DOHH2 (cell line): ENCODE measurements at regions not wholly inside any gene's neighbourhood (a gene's known extent, or its start where the extent isn't known, plus 50 kb on each side); places are given as distances from the start of the nearest gene placed in this dataset.

Experiments
- H3F3A ChIP-seq: fragments of 200-600 bp; sonication (generic), shearing (Covaris generic); 2 replicates; pipeline ENCODE4 v1.6.0; 2016; ENCODE audit warnings: antibody characterized with exemption, mild to moderate bottlenecking; ENCODE audit not compliant: control insufficient read depth, insufficient read depth
- H3K27ac ChIP-seq: fragments of 200-600 bp; sonication (generic); 2 replicates; pipeline ENCODE4 v1.5.1; 2014; ENCODE audit warnings: low read depth, mild to moderate bottlenecking, low read length, moderate library complexity
- H3K27me3 ChIP-seq: fragments of 200-600 bp; sonication (generic); 2 replicates; pipeline ENCODE4 v1.6.1; 2014; ENCODE audit warnings: mild to moderate bottlenecking, low read length, mixed read lengths; ENCODE audit not compliant: control insufficient read depth
- H3K36me3 ChIP-seq: fragments of 200-600 bp; sonication (generic); 2 replicates; pipeline ENCODE4 v1.6.1; 2014; ENCODE audit warnings: mild to moderate bottlenecking, low read length, moderate library complexity, mixed read lengths; ENCODE audit not compliant: control insufficient read depth
- H3K4me1 ChIP-seq: fragments of 200-600 bp; sonication (generic); 2 replicates; pipeline ENCODE4 v1.6.1; 2014; ENCODE audit warnings: mild to moderate bottlenecking, low read length, mixed read lengths; ENCODE audit not compliant: control insufficient read depth
- H3K4me2 ChIP-seq: fragments of 200-600 bp; sonication (generic); 2 replicates; pipeline ENCODE4 v1.6.0; 2014; ENCODE audit warnings: mild to moderate bottlenecking, low read length, moderate library complexity
- H3K4me3 ChIP-seq: fragments of 200-600 bp; sonication (generic); 2 replicates; pipeline ENCODE4 v1.5.1; 2014; ENCODE audit warnings: mild to moderate bottlenecking, low read length, mixed read lengths
- H3K79me2 ChIP-seq: fragments of 200-600 bp; sonication (generic); 2 replicates; pipeline ENCODE4 v1.6.1; 2014; ENCODE audit warnings: mild to moderate bottlenecking, low read length, mixed read lengths; ENCODE audit not compliant: control insufficient read depth
- H3K9me2 ChIP-seq: fragments of 200-600 bp; sonication (generic); replicated peaks from 2 replicates; pipeline ENCODE4 v1.6.1; 2014; ENCODE audit warnings: mild to moderate bottlenecking, low read length, mixed read lengths; ENCODE audit not compliant: control insufficient read depth
- H3K9me3 ChIP-seq: fragments of 200-600 bp; sonication (generic); 2 replicates; pipeline ENCODE4 v1.6.1; 2014; ENCODE audit warnings: antibody characterized with exemption, low read length, mixed read lengths; ENCODE audit not compliant: control insufficient read depth, insufficient read depth
- H4K20me1 ChIP-seq: fragments of 200-600 bp; sonication (generic); 2 replicates; pipeline ENCODE4 v1.6.0; 2014; ENCODE audit warnings: low read depth, mild to moderate bottlenecking, antibody characterized with exemption, low read length, moderate library complexity; ENCODE audit not compliant: control insufficient read depth, insufficient read depth
- EZH2phosphoT487 ChIP-seq: fragments of 200-600 bp; sonication (generic); IDR thresholded peaks from 2 replicates; pipeline ENCODE4 v1.6.1; 2017; ENCODE audit warnings: borderline replicate concordance, mild to moderate bottlenecking, antibody characterized with exemption, low read length, moderate library complexity, mixed read lengths
- TF ChIP-seq, protein P1 (sequence below): fragments of 200-600 bp; sonication (generic); IDR thresholded peaks from one replicate; pipeline ENCODE4 v1.5.1; 2014; ENCODE audit warnings: antibody characterized with exemption, mild to moderate bottlenecking, low read depth, low read length; ENCODE audit not compliant: poor library complexity, severe bottlenecking

DNA sequence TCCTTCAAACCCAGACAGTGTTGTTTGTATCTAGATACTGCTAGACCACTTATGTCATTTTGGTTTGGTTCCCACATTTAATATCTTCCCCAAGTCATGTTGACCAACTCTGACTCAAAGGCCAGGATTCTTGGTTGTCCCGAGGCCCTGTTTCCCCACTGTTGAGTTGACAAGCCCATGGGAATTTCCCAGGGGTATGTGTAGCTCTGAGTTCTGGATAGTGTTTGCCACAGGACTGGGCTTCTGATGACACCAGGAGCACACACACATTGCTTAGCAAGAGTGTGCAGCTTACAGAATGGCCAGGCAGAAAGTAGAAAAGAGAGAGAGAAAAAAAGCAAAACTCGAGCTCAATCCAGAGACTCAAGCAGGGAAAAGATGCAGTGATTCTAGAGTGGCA, 214.4 kb downstream of the NXNL2 start:
- no peak overlapping the region for H3K4me3 ChIP-seq
- no peaks in the 10 kb centered on the region for H4K20me1 ChIP-seq
- H3F3A ChIP-seq: no peaks in the 10 kb centered on the region
- H3K9me3 ChIP-seq: no peaks in the 10 kb centered on the region
- no peaks in the 10 kb centered on the region for H3K27me3 ChIP-seq
- H3K27ac ChIP-seq: no peak overlapping the region
- H3K79me2 ChIP-seq: no peaks in the 10 kb centered on the region
- H3K4me1 ChIP-seq: no peaks in the 10 kb centered on the region
- H3K36me3 ChIP-seq: no peaks in the 10 kb centered on the region
- no peak overlapping the region for H3K4me2 ChIP-seq
- no peaks in the 10 kb centered on the region for H3K9me2 ChIP-seq
- TF ChIP-seq EZH2phosphoT487: no peak
- TF ChIP-seq, protein P1, sequence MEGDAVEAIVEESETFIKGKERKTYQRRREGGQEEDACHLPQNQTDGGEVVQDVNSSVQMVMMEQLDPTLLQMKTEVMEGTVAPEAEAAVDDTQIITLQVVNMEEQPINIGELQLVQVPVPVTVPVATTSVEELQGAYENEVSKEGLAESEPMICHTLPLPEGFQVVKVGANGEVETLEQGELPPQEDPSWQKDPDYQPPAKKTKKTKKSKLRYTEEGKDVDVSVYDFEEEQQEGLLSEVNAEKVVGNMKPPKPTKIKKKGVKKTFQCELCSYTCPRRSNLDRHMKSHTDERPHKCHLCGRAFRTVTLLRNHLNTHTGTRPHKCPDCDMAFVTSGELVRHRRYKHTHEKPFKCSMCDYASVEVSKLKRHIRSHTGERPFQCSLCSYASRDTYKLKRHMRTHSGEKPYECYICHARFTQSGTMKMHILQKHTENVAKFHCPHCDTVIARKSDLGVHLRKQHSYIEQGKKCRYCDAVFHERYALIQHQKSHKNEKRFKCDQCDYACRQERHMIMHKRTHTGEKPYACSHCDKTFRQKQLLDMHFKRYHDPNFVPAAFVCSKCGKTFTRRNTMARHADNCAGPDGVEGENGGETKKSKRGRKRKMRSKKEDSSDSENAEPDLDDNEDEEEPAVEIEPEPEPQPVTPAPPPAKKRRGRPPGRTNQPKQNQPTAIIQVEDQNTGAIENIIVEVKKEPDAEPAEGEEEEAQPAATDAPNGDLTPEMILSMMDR: no peak

DNA sequence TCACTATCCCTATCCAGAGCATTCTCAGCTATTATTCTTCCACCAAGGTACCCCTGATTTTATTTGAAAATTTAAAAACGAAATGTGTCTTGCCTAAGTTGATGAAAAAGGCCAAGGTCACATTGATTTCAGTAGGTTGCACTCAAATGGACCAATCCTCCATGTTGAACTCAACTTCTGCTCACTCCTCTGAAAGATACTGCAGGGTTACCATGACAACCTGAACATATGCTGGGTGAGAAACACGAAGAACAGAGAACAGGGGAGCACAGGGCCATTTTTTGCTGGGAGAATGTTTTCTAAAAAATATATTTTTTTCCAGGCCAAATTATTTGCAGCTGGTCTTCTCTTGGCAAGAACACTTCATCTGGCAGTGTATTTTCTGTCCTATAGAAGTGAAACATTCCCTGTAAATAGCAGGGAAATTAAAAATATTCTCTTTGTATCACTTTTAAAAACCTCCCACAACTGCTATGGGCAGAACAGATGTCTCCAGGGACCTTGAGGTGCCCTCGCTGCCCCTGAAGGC, 215.9 kb downstream of the NXNL2 start:
- no peak overlapping the region for H3K27ac ChIP-seq
- no peak overlapping the region for H3K4me3 ChIP-seq
- H3K36me3 ChIP-seq: no peaks in the 10 kb centered on the region

DNA sequence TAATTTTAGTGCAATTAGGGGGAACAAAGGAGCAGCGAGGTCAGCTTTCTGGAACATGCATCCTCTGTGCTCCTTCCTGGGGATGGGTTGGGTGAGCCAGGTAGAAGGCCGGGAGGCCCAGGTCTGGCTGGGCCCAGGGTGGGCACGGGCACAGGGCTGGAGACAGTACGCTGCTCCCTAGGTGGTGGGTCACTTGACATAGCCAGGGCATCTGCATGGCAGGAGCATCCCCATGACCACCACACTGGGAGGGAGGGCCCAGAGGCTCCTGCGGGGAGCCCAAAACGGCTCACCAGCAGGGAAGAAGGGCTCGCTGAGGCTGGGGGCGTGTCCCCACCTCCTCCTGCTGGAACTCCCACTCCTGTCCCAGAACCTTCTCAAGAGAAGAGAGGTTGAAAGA, 216.8 kb downstream of the NXNL2 start:
- TF ChIP-seq, protein P1: no peak
- TF ChIP-seq EZH2phosphoT487: no peak
- H3F3A ChIP-seq: no peaks in the 10 kb centered on the region
- H3K4me1 ChIP-seq: no peaks in the 10 kb centered on the region
- no peak overlapping the region for H3K27ac ChIP-seq
- H3K9me2 ChIP-seq: no peaks in the 10 kb centered on the region
- H3K27me3 ChIP-seq: no peaks in the 10 kb centered on the region
- no peak overlapping the region for H3K4me2 ChIP-seq
- H3K79me2 ChIP-seq: no peaks in the 10 kb centered on the region
- H3K9me3 ChIP-seq: no peaks in the 10 kb centered on the region
- H3K4me3 ChIP-seq: no peak overlapping the region
- no peaks in the 10 kb centered on the region for H3K36me3 ChIP-seq
- no peaks in the 10 kb centered on the region for H4K20me1 ChIP-seq

More for the DNA sequence above, 215.9 kb downstream of the NXNL2 start:
- Histone ChIP-seq H3K9me3 (no peaks in the 10 kb centered on the region), H3K79me2 (no peaks in the 10 kb centered on the region), H3K9me2 (no peaks in the 10 kb centered on the region), H4K20me1 (no peaks in the 10 kb centered on the region), H3K4me1 (no peaks in the 10 kb centered on the region), H3K4me2 (no peak overlapping the region), H3K27me3 (no peaks in the 10 kb centered on the region), H3F3A (no peaks in the 10 kb centered on the region)
- TF ChIP-seq, protein P1: no peak
- no peak for TF ChIP-seq EZH2phosphoT487
